GM12872 (cell line): ENCODE measurements at regions not wholly inside any gene's neighbourhood (a gene's known extent, or its start where the extent isn't known, plus 50 kb on each side); places are given as distances from the start of the nearest gene placed in this dataset.

Experiments used
- TF ChIP-seq, protein P1 (sequence below): IDR thresholded peaks from 3 replicates; pipeline ENCODE4 v1.5.1; 2011; ENCODE audit warnings: low read depth, mild to moderate bottlenecking, low read length, moderate library complexity; ENCODE audit not compliant: insufficient read depth

DNA sequence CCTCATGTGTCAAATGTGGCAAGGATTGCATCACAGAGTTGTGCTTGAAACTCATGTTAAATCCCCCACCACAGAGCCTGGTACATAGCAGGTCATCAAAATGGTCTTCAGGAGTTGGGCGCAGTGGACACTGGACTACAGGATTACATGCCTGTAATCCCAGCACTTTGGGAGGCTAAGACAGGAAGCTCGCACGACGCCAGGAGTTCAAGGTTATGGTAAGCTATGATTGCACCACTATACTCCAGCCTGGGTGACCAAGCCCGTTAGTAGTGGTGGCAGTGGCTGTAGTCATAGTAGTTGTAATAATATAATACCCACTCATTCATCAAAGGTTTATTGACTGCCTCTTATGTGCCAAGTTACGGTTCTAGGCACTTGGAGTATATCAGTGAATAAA is 123.4 kb upstream of the IRF2BP2 start:
- TF ChIP-seq, protein P1, sequence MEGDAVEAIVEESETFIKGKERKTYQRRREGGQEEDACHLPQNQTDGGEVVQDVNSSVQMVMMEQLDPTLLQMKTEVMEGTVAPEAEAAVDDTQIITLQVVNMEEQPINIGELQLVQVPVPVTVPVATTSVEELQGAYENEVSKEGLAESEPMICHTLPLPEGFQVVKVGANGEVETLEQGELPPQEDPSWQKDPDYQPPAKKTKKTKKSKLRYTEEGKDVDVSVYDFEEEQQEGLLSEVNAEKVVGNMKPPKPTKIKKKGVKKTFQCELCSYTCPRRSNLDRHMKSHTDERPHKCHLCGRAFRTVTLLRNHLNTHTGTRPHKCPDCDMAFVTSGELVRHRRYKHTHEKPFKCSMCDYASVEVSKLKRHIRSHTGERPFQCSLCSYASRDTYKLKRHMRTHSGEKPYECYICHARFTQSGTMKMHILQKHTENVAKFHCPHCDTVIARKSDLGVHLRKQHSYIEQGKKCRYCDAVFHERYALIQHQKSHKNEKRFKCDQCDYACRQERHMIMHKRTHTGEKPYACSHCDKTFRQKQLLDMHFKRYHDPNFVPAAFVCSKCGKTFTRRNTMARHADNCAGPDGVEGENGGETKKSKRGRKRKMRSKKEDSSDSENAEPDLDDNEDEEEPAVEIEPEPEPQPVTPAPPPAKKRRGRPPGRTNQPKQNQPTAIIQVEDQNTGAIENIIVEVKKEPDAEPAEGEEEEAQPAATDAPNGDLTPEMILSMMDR = no peak

DNA sequence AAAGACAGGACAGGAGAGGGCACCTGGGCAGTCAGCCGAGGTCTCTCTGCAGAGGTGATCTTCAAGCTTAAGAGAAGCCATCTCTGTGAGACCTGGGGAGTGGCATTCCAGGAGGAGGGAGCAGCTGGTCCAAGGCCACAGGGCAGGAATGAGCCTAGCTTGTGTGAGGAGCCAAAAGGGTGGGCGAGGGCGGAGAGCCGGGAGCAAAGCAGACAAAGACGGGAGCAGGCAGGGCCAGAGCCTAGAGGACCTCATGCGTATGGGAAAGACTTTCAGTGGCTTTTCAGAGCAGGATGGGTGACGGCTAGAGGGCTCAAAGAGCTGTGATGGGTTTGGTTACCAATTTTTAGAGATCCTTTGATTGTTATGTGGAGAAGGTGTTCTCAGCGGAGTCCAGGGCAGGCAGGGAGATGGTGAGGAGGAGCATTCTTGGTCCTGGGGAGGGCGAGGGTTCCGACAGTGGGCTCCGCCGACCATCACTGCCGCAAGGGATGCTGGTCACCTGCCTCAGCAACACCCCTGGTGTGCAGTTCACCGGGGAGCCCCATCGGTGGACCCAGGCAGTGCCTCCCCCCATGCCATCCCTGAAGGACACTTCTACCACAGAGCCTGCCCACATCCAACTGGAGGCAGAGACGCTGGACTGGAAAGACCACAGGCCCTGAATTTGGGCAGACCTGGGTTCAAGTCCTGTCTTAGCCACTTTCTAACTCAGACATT is 122.9 kb upstream of the IRF2BP2 start:
- TF ChIP-seq, protein P1 = no peak

DNA sequence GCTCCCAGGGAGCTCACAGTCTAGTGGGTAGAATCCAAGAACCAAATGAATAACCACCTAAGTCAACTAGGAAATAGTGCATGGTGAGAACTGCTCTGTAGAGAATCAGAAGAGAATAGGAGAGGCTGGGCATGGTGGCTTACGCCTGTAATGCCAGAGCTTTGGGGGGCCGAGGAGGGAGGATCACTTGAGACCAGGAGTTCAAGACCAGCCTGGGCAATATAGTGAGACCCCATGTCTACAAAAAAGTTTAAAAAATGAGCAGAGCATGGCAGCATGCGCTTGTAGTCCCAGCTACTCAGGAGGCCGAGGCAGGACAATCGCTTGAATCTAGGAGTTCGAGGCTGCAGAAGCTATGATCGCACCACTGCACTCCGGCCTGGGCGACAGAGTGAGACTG is 122.3 kb upstream of the IRF2BP2 start:
- TF ChIP-seq, protein P1 = no peak

DNA sequence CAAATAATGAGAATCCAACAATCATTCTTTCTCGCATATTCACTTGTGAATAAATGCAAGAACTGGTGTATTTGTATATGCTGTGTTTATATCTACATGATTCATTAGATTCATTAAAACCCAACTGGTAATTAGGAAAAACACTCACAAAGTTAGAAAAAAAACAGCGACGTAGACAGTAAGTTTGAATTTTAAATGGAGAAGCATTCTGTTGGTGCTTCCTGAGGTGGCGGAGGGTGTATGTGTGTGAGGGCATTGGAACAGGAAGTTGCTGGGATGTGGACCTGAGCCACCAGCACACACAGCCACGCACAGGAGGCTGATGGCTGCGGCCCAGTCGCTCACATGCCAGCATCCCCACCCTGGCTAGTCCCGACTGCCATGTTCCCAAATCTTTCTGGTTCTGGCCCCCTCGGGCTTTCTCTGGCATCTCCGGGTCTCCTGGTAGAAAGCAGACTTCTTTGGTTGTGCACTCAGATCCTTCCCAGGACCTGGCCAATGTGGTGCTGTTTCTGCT is 121.6 kb upstream of the IRF2BP2 start:
- TF ChIP-seq, protein P1 = no peak

DNA sequence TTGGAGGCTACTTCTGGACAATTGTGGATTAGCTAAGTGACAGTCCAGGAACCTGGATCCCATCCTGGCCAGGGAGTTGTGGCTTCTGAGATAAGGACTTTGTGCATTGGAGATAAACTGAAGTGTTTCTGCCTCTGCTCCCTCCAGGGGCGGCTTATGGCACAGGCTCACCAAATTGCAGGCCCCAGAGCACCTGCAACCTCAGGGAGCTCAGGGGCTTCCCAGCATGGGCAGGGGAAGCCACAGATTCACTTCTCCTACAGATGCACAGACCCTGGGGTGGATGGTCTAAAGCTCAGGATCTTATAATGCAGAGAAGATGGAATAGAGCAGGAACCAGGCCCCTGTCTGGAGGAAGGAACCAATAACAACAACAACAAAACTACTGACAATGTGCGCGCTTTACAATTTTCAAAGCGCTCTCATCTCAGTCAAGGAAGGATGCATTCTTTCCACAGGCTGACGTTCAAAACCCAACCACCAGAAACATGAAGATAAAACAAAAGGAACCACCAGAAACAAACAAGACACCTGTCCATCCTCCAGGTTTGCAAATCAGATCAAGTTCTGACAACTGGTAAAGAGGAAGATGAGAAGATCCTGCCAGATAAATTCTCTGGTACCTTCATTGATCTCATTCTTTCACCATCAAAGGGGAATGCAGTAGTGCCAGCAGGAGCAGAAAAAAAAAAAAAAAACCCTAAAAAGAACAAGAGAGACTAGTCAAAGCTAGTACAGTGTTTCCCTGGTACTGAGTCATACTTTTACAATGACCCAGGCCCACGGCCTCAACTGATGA is 121.0 kb upstream of the IRF2BP2 start:
- TF ChIP-seq, protein P1 = no peak; the same call in 1 of the 3 replicates

DNA sequence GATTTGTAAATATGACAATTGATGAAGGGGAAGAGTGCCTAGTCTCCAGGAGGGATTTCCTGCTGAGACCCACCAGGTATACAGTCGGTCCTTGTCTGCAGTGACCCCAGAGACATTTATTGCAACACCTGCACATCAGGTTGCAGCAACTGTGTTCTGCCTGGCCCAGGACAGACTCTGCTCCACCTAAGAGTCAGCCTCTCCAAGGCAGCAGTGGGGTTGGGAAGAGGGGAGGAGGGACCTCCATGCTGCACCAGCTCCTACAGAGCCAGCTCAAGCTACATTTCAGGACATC is 120.4 kb upstream of the IRF2BP2 start:
- TF ChIP-seq, protein P1 = no peak

DNA sequence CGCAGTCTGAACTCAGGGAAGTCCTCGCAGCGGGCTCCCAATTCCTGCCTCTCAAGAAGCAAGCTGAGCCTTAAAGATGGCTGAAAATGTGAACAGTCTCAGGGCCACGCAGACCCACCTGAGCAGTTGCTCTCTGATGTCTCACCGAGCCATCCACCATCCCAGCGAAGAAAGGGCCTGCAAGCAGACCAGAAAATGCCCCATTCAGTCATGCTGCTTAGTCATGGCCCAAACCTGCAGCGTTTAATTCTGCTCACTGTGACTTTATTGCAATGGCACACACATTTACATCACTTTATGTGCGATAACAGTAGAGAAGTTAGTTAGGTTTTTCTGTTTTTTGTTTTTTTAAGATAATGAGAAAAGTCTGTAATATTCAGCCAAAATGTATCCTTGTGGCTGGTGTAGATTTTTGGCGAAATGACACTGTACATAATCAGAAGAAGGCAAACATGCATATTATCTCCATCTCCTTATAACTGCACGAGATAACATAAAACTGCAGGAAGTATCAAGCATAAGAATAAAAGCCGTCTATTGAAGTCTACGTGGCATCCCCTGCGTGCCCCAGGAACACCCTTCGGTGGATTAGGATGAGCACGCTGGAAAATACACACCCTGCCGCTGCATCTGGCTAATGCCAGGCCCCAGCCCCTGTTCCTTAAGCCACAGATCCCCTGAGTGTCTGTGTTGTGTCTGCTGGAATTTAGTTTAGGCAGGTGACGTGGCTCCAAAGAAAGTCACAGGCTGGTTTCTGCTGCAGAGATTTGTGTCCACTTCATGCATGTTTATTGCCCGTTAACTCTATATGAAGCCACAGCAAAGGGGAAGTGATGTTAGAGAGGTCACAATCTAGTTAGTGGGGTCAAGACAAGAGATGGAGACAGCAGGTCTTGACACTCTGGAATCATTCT is 119.8 kb upstream of the IRF2BP2 start:
- TF ChIP-seq, protein P1 = no peak
